Stimulated activated CD8-positive, alpha-beta memory T cell treated with anti-CD3 and anti-CD28 coated beads, Interleukin-15, amount 100 ng/mL, for 4 hours (primary cell): ENCODE measurements at regions not wholly inside any gene's neighbourhood (a gene's known extent, or its start where the extent isn't known, plus 50 kb on each side); places are given as distances from the start of the nearest gene placed in this dataset.

Experiments
- DNase-seq, 2 donors: peaks; one replicate each; pipeline ENCODE4 v3.0.0-alpha.2; 2020; ENCODE audit warnings: low read depth in 2 of 2

GRCh38 chr3:27935492-27935891 is 213.4 kb upstream of the EOMES start:
- DNase-seq, result no peak

GRCh38 chr3:27939521-27939920 is 217.4 kb upstream of the EOMES start:
- no peak for DNase-seq

- no peak for DNase-seq
Observed at GRCh38 chr3:27939940-27940339, 217.8 kb upstream of the EOMES start.

- no peak for DNase-seq
Observed at GRCh38 chr3:27943106-27943505, 221.0 kb upstream of the EOMES start.

GRCh38 chr3:27945229-27945628 is 223.1 kb upstream of the EOMES start:
- DNase-seq, result no peak

- no peak for DNase-seq
Observed at GRCh38 chr3:27960133-27960532, 238.0 kb upstream of the EOMES start.

GRCh38 chr3:27963519-27963918 is 241.4 kb upstream of the EOMES start:
- DNase-seq, result no peak

GRCh38 chr3:27971600-27971999 is 249.5 kb upstream of the EOMES start:
- no peak for DNase-seq

GRCh38 chr3:27976933-27977332 is 254.8 kb upstream of the EOMES start:
- DNase-seq, result no peak

- DNase-seq, result no peak
Observed at GRCh38 chr3:27978440-27978839, 256.3 kb upstream of the EOMES start.

- no peak for DNase-seq
Observed at GRCh38 chr3:27985369-27986035, 255.9 kb upstream of the CMC1 start.

- no peak for DNase-seq
Observed at GRCh38 chr3:27986234-27986879, 255.1 kb upstream of the CMC1 start.

- no peak for DNase-seq
Observed at GRCh38 chr3:27990324-27990723, 251.1 kb upstream of the CMC1 start.

- DNase-seq, result no peak
Observed at GRCh38 chr3:27990837-27991236, 250.6 kb upstream of the CMC1 start.

GRCh38 chr3:27993051-27993450 is 248.4 kb upstream of the CMC1 start:
- no peak for DNase-seq

- DNase-seq, result no peak
Observed at GRCh38 chr3:28000608-28001007, 240.8 kb upstream of the CMC1 start.

GRCh38 chr3:28008235-28008634 is 233.2 kb upstream of the CMC1 start:
- DNase-seq, result no peak

- no peak for DNase-seq
Observed at GRCh38 chr3:28012830-28013229, 228.6 kb upstream of the CMC1 start.

- DNase-seq, result no peak
Observed at GRCh38 chr3:28013864-28014473, 227.4 kb upstream of the CMC1 start.

- DNase-seq, result no peak
Observed at GRCh38 chr3:28018925-28019718, 222.3 kb upstream of the CMC1 start.

- DNase-seq, result no peak
Observed at GRCh38 chr3:28019740-28020139, 221.7 kb upstream of the CMC1 start.

- DNase-seq, result no peak
Observed at GRCh38 chr3:28022916-28023315, 218.5 kb upstream of the CMC1 start.

GRCh38 chr3:28028554-28028953 is 212.9 kb upstream of the CMC1 start:
- DNase-seq, result no peak
